Nephron (organoid): ENCODE measurements at regions not wholly inside any gene's neighbourhood (a gene's known extent, or its start where the extent isn't known, plus 50 kb on each side); places are given as distances from the start of the nearest gene placed in this dataset.

Source experiments
- H3K27ac Mint-ChIP-seq, 3 experiments: 2 replicates each; pipeline ENCODE4 v1.8.0; 2020; ENCODE audit warnings: mixed read lengths in 3 of 3, mild to moderate bottlenecking in 2 of 3, moderate library complexity in 1 of 3
- H3K27me3 Mint-ChIP-seq: 2 replicates; pipeline ENCODE4 v1.8.0; 2021; ENCODE audit warnings: low read depth, mild to moderate bottlenecking, moderate library complexity, mixed read lengths
- H3K36me3 Mint-ChIP-seq: 2 replicates; pipeline ENCODE4 v1.8.0; 2020; ENCODE audit warnings: low read depth, mixed read lengths
- H3K4me1 Mint-ChIP-seq: 2 replicates; pipeline ENCODE4 v1.8.0; 2020; ENCODE audit warnings: mixed read lengths
- H3K4me3 Mint-ChIP-seq, 3 experiments: 2 replicates each; pipeline ENCODE4 v1.8.0; 2020; ENCODE audit warnings: mild to moderate bottlenecking in 3 of 3, mixed read lengths in 3 of 3, moderate library complexity in 2 of 3
- H3K9me3 Mint-ChIP-seq: 2 replicates; pipeline ENCODE4 v1.8.0; 2020; ENCODE audit warnings: mixed read lengths
- TF ChIP-seq, protein P1 (sequence below), 3 experiments: fragments of 200-600 bp; sonication (generic); IDR thresholded peaks; one replicate each; pipeline ENCODE4 v1.5.0; 2021; ENCODE audit warnings: antibody characterized with exemption in 3 of 3; ENCODE audit not compliant: unreplicated experiment in 3 of 3

DNA sequence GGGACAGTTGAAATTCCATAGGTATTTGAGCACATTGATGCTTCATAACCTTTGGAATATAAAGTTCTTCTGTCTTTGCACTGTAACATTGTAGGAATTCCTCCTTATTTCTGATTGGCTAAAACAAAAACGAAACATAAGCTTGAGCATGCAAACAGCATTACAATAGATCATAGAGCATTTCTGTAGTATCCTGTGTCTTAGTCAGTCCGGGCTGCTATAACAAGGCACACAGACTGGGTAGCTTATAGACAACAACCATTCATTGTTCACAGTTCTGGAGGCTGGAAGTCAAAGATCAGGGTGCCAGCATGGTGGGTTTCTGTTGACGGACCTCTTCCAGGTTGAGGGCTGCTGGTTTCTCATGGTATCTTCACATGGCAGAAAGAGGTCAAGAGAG lies 188.7 kb upstream of the SOX21 start:
- TF ChIP-seq, protein P1, sequence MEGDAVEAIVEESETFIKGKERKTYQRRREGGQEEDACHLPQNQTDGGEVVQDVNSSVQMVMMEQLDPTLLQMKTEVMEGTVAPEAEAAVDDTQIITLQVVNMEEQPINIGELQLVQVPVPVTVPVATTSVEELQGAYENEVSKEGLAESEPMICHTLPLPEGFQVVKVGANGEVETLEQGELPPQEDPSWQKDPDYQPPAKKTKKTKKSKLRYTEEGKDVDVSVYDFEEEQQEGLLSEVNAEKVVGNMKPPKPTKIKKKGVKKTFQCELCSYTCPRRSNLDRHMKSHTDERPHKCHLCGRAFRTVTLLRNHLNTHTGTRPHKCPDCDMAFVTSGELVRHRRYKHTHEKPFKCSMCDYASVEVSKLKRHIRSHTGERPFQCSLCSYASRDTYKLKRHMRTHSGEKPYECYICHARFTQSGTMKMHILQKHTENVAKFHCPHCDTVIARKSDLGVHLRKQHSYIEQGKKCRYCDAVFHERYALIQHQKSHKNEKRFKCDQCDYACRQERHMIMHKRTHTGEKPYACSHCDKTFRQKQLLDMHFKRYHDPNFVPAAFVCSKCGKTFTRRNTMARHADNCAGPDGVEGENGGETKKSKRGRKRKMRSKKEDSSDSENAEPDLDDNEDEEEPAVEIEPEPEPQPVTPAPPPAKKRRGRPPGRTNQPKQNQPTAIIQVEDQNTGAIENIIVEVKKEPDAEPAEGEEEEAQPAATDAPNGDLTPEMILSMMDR (IDR thresholded peaks at IDR 0.05; ENCODE audit: unreplicated experiment in 3 of 3) = no peak

DNA sequence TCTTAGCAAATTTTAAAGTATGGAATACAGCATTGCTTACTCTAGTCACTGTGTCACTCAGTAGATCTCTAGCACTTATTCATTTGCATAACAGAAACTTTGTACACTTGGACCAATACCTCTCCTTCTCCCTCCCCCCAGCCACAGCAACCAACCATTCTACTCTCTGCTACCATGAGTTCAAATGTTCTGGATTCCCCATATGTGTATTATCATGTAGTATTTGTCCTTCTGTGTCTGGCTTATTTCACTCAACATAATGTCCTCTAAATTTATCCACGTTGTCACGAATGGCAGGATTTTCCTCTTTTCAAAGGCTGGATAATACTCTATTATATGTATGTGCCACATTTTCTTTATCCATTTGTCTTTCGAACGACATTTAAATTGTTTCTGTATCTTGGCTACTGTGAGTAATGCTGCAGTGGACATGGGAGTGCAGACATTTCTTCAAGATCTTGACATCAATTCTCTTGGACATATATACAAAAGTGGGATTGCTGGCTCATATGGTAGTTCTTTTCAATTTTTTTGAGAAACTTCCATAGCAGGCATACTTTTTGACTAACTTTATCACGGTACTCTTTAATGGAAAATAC lies 184.5 kb upstream of the SOX21 start:
- Mint-ChIP-seq H3K36me3 (no peaks in the 10 kb centered on the region), H3K4me1 (no peaks in the 10 kb centered on the region), H3K9me3 (no peaks in the 10 kb centered on the region), H3K27ac (no peak overlapping the region), H3K27me3 (no peaks in the 10 kb centered on the region), H3K4me3 (no peak overlapping the region)
- TF ChIP-seq, protein P1 (IDR thresholded peaks at IDR 0.05; ENCODE audit: unreplicated experiment in 3 of 3) = no peak

More for the DNA sequence above, 188.7 kb upstream of the SOX21 start:
- H3K36me3 Mint-ChIP-seq = no peaks in the 10 kb centered on the region
- no peaks in the 10 kb centered on the region for H3K27me3 Mint-ChIP-seq
- no peaks in the 10 kb centered on the region for H3K9me3 Mint-ChIP-seq
- no peak overlapping the region for H3K27ac Mint-ChIP-seq
- no peaks in the 10 kb centered on the region for H3K4me1 Mint-ChIP-seq
- H3K4me3 Mint-ChIP-seq = no peak overlapping the region

DNA sequence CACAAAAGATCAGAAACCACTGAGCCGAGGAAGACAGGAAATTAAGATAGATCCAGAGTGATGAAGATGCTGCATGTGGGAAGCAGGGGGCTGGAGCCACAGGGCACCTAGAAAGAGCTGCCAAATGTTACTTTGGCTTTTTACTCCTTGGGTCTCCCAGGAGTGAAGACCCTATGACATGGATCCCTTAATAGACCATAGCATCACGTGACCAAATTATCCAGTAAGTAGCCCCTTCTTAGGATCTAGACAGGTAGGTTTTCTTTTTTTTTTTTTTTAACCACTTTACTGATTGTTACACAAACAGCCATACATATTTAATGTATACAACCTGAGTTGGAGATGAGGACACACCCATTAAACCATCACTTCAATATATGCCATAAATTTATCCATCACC lies 183.9 kb upstream of the SOX21 start:
- TF ChIP-seq, protein P1 (IDR thresholded peaks at IDR 0.05; ENCODE audit: unreplicated experiment in 3 of 3) = no peak
- Mint-ChIP-seq H3K36me3 (no peaks in the 10 kb centered on the region), H3K27ac (no peak overlapping the region), H3K9me3 (no peaks in the 10 kb centered on the region), H3K4me1 (no peaks in the 10 kb centered on the region), H3K4me3 (no peak overlapping the region), H3K27me3 (no peaks in the 10 kb centered on the region)

DNA sequence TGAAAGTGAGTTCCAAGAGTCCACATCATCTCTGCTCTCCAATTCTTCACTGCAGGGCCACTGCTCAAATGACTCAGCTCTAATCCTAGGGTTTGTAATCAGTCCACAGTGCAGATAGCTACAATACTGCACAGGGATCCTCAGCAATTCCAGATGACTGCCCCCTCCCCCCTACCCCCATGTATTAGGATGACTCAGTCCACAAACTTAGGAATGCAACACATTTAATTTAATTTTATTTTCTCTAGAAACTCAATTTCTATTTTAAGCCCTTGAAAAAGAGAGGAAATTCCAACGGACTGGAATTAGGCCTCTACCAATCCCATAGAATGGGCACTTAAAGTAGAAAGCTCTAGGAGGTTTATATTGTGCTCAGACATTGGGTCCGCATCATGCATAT lies 173.8 kb upstream of the SOX21 start:
- peaks cover 4% of the 10 kb centered on the region for H3K9me3 Mint-ChIP-seq

DNA sequence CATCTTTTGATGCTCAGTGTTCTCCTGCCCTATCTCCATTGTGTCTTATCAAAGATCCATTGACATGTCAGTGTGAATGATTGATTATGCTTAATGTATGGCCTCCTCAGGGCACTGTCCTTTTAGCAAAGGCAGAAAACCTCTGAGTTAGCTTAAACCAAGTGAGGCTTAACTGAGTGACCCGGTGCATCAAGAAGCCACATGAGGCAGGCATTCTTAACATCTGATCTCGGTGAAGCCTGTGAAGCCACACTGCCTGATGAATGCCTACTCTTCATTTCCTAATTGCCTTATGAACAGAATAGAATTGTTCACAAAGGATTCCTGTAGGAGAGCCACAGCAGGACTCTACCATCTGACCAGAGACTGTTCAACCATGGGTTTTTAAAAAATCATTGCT lies 168.1 kb upstream of the SOX21 start:
- Mint-ChIP-seq H3K27me3 (no peaks in the 10 kb centered on the region), H3K4me3 (no peak overlapping the region), H3K4me1 (no peaks in the 10 kb centered on the region), H3K36me3 (no peaks in the 10 kb centered on the region), H3K9me3 (peaks cover 4% of the 10 kb centered on the region), H3K27ac (no peak overlapping the region)
- TF ChIP-seq, protein P1 (IDR thresholded peaks at IDR 0.05; ENCODE audit: unreplicated experiment in 3 of 3) = no peak

More for the DNA sequence above, 173.8 kb upstream of the SOX21 start:
- Mint-ChIP-seq H3K36me3 (no peaks in the 10 kb centered on the region), H3K4me1 (no peaks in the 10 kb centered on the region), H3K27ac (no peak overlapping the region), H3K27me3 (no peaks in the 10 kb centered on the region), H3K4me3 (no peak overlapping the region)
- TF ChIP-seq, protein P1 (IDR thresholded peaks at IDR 0.05; ENCODE audit: unreplicated experiment in 3 of 3) = no peak

DNA sequence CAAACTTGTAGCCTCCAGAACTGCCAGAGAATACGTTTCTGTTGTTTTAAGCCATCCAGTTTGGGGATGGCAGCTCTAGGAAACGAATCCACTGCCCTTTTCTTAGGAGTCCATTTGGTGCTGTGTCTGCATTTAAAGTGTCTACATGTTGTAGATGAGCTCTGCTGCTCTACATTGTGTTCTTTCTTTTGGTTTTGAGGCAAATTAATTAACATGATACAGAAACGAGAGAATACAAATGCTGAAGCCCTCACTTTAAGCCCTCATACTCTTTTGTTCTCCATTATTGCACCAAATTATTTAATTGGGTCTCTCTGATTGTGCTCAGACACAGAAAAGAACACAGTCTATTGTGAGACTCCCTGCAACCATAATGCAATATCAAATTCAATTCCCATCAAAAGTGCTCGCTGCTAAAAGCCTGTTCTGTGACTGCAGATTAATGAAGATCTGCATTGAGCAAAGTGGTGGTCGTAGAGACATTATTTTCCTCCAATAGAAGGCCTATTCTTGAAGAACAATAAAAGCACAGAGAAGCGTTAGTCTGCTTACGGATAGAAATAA lies 166.3 kb upstream of the SOX21 start:
- Mint-ChIP-seq H3K36me3 (no peaks in the 10 kb centered on the region), H3K27ac (no peak overlapping the region), H3K27me3 (no peaks in the 10 kb centered on the region), H3K4me3 (no peak overlapping the region), H3K4me1 (no peaks in the 10 kb centered on the region), H3K9me3 (peaks cover 4% of the 10 kb centered on the region)
- TF ChIP-seq, protein P1 (IDR thresholded peaks at IDR 0.05; ENCODE audit: unreplicated experiment in 3 of 3) = no peak
